Neutrophil (primary cell): ENCODE measurements at regions not wholly inside any gene's neighbourhood (a gene's known extent, or its start where the extent isn't known, plus 50 kb on each side); places are given as distances from the start of the nearest gene placed in this dataset.
"Not testable (repeated sequence)": the region's sequence is repeated elsewhere in the genome, so short reads cannot be mapped to it uniquely, and the experiment has no call there.

Experiments
- H3K27ac ChIP-seq: fragments of 200-600 bp; sonication (generic); 2 replicates; pipeline ENCODE4 v1.5.1; 2016; ENCODE audit warnings: mild to moderate bottlenecking, moderate library complexity
- H3K27me3 ChIP-seq: fragments of 200-600 bp; sonication (generic); 2 replicates; pipeline ENCODE4 v1.6.0; 2016; ENCODE audit warnings: mild to moderate bottlenecking
- H3K36me3 ChIP-seq: fragments of 200-600 bp; sonication (generic); 2 replicates; pipeline ENCODE4 v1.5.1; 2017
- H3K4me1 ChIP-seq, 2 experiments: fragments of 200-600 bp in 1 of 2; sonication (generic) in 1 of 2; 1 replicate in 1 of 2; 2 replicates in 1 of 2; pipeline versions ENCODE4 v1.5.1 to v1.6.1; 2013 to 2016; ENCODE audit warnings: low read depth in 1 of 2, low read length in 1 of 2, mild to moderate bottlenecking in 1 of 2, moderate library complexity in 1 of 2; ENCODE audit not compliant: control insufficient read depth in 1 of 2, insufficient read depth in 1 of 2
- H3K4me3 ChIP-seq, 2 experiments: fragments of 200-600 bp in 1 of 2; sonication (generic) in 1 of 2; 1 replicate in 1 of 2; 2 replicates in 1 of 2; pipeline ENCODE4 v1.5.1; 2013 to 2016; ENCODE audit warnings: low read depth in 1 of 2, low read length in 1 of 2, mild to moderate bottlenecking in 1 of 2, moderate library complexity in 1 of 2
- H3K9me3 ChIP-seq: fragments of 200-600 bp; sonication (generic); 2 replicates; pipeline ENCODE4 v1.5.1; 2016
- TF ChIP-seq, protein P1 (sequence below): fragments of 200-600 bp; sonication (generic); IDR thresholded peaks from 2 replicates; pipeline ENCODE4 v1.5.1; 2016; ENCODE audit warnings: antibody characterized with exemption

GRCh38 chrX:3803305-3803704, 89.9 kb upstream of the PRKX start:
- Histone ChIP-seq H3K9me3 (no peaks in the 10 kb centered on the region), H3K27me3 (peaks cover 25% of the 10 kb centered on the region)

GRCh38 chrX:3795411-3795810, 82.0 kb upstream of the PRKX start:
- not testable (repeated sequence) for H3K4me1 ChIP-seq, H3K4me3 ChIP-seq, H3K27me3 ChIP-seq, H3K9me3 ChIP-seq, H3K27ac ChIP-seq, H3K36me3 ChIP-seq

More at GRCh38 chrX:3803305-3803704, 89.9 kb upstream of the PRKX start:
- Histone ChIP-seq H3K27ac (no peak overlapping the region), H3K36me3 (no peaks in the 10 kb centered on the region), H3K4me3 (no peak overlapping the region), H3K4me1 (no peaks in the 10 kb centered on the region)
- TF ChIP-seq, protein P1, sequence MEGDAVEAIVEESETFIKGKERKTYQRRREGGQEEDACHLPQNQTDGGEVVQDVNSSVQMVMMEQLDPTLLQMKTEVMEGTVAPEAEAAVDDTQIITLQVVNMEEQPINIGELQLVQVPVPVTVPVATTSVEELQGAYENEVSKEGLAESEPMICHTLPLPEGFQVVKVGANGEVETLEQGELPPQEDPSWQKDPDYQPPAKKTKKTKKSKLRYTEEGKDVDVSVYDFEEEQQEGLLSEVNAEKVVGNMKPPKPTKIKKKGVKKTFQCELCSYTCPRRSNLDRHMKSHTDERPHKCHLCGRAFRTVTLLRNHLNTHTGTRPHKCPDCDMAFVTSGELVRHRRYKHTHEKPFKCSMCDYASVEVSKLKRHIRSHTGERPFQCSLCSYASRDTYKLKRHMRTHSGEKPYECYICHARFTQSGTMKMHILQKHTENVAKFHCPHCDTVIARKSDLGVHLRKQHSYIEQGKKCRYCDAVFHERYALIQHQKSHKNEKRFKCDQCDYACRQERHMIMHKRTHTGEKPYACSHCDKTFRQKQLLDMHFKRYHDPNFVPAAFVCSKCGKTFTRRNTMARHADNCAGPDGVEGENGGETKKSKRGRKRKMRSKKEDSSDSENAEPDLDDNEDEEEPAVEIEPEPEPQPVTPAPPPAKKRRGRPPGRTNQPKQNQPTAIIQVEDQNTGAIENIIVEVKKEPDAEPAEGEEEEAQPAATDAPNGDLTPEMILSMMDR = no peak

DNA sequence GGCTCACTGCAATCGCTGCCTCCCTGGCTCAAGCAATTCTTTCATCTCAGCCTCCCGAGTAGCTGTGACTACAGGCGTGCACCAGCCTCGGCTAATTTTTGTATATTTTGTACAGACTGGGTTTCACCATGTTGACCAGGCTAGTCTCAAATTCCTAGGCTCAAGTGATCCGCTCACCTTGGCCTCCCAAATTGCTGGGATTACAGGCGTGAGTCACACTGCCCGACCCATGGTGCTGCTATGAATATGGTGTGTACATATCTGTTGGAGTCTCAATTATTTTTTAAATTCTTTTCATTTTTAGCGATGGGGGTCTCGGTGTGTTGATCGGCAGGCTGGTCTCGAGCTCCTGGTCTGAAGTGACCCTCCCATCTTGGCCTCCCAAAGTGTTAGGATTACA, 78.0 kb upstream of the PRKX start:
- H3K4me1 ChIP-seq = no peaks in the 10 kb centered on the region
- H3K4me3 ChIP-seq = no peak overlapping the region
- H3K9me3 ChIP-seq = no peaks in the 10 kb centered on the region
- TF ChIP-seq, protein P1 = no peak
- no peaks in the 10 kb centered on the region for H3K27me3 ChIP-seq
- H3K27ac ChIP-seq = no peak overlapping the region
- H3K36me3 ChIP-seq = no peaks in the 10 kb centered on the region

DNA sequence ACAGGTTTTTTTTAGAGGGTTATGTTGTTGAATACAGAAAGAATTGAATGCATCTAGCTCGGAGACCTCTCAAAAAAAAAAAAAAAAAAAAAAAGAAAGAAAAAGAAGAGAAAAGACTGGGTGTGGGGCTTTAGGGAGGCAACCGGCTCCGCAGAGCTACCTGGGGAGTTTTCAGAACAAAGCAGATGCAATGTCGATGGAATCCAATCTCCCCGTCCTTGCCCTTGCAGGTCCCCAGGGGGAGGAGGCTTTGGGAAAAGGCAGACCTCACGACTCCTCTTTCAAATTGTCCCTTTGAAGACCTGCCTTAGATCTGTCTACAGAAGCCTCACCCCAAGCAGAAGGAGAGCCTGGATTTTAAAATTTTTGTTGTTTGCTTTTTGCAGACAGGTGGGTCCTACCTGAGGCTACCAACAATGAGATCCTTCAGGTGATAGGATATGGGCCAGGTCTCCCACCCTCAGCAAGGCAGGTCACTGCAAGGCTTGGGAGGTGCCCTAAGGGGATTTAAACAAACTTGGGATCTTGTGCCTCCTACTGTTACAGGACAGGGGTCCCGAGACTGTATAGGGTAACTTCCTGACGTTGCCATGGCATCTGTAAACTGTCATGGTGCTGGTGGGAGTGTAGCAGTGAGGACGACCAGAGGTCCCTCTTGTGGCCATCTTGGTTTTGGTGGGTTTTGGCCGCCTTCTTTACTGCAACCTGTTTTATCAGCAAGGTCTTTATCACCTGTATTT, 75.2 kb upstream of the PRKX start:
- TF ChIP-seq, protein P1 = no peak
- H3K4me1 ChIP-seq = no peaks in the 10 kb centered on the region
- no peaks in the 10 kb centered on the region for H3K36me3 ChIP-seq

DNA sequence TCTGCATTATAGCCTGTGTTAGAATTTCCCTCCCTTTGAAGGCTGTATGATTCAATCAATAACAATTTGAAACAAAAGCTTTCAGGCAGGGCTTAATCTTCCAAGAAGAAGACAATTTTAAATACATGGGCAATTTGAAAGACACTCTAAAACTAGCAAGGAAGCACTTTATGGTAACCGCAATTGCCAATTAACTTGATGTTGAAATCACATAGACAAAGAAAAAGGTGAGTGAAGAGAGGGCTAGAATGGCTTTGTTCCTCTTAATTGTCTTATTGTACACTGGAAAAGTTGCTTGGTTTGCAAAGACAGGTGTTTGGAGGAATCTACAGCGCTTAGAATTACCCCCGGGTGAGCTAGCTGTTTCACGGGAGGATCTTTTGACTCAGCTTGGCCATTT, 74.4 kb upstream of the PRKX start:
- TF ChIP-seq, protein P1 = no peak
- Histone ChIP-seq H3K9me3 (no peaks in the 10 kb centered on the region), H3K4me1 (no peaks in the 10 kb centered on the region), H3K36me3 (no peaks in the 10 kb centered on the region), H3K4me3 (no peak overlapping the region), H3K27me3 (no peaks in the 10 kb centered on the region), H3K27ac (no peak overlapping the region)

More for the DNA sequence above, 75.2 kb upstream of the PRKX start:
- Histone ChIP-seq H3K9me3 (no peaks in the 10 kb centered on the region), H3K27me3 (no peaks in the 10 kb centered on the region), H3K4me3 (no peak overlapping the region), H3K27ac (no peak overlapping the region)

DNA sequence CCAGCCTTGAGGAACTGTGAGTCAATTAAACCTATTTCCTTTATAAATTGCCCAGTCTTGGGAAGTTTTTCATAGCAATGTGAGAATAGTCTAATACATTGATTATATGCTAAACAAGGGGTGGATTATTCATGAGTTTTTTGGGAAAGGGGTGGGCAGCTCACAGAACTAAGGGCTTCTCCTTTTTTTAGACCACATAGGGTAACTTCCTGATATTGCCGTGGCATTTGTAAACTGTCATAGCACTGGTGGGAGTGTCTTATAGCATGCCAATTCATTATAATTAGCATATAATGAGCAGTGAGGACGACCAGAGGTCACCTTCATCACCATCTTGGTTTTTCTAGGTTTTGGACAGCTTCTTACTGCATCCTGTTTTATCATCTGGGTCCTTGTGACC, 72.4 kb upstream of the PRKX start:
- H3K36me3 ChIP-seq, H3K4me1 ChIP-seq, H3K27ac ChIP-seq, H3K4me3 ChIP-seq, H3K27me3 ChIP-seq, H3K9me3 ChIP-seq: not testable (repeated sequence)
